ENCODE measurements at regions not wholly inside any gene's neighbourhood (a gene's known extent, or its start where the extent isn't known, plus 50 kb on each side); places are given as distances from the start of the nearest gene placed in this dataset.

DNA sequence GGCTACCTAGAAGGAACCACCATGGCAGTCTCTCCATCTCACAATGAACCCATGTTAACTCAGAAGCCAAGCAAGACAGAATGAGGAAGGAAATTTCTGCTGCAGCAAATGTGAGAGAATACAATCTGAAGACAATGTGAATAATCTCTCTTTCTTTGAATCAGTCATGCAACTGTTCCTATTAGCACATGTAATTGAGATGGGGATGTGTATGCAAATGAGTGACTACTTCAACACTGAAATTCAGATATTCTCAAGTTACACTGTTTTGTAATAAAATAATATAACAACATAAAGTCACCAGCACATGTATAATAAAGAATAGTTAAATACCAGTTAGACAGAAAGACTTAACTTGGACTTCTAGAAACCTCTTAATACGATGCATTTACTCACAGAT, 1200.6 kb upstream of the PIK3C3 start:
- H3F3A ChIP-seq (ENCODE audit: insufficient read depth, low read length) = no peaks in the 10 kb centered on the region
- H3K27ac ChIP-seq (ENCODE audit: low read depth, low read length, poor library complexity, severe bottlenecking) = no peak overlapping the region
- H3K4me1 ChIP-seq (ENCODE audit: insufficient read depth, low read length, severe bottlenecking) = no peaks in the 10 kb centered on the region
- no peak overlapping the region for H3K9ac ChIP-seq (ENCODE audit: low read length)
- no peak overlapping the region for H3K4me2 ChIP-seq (ENCODE audit: low read length)
- no peaks in the 10 kb centered on the region for H3K9me2 ChIP-seq (ENCODE audit: low read depth, low read length)
- no peak for TF ChIP-seq EZH2 (IDR thresholded peaks at IDR 0.05; ENCODE audit: borderline replicate concordance, low read length)
- TF ChIP-seq, protein P1, sequence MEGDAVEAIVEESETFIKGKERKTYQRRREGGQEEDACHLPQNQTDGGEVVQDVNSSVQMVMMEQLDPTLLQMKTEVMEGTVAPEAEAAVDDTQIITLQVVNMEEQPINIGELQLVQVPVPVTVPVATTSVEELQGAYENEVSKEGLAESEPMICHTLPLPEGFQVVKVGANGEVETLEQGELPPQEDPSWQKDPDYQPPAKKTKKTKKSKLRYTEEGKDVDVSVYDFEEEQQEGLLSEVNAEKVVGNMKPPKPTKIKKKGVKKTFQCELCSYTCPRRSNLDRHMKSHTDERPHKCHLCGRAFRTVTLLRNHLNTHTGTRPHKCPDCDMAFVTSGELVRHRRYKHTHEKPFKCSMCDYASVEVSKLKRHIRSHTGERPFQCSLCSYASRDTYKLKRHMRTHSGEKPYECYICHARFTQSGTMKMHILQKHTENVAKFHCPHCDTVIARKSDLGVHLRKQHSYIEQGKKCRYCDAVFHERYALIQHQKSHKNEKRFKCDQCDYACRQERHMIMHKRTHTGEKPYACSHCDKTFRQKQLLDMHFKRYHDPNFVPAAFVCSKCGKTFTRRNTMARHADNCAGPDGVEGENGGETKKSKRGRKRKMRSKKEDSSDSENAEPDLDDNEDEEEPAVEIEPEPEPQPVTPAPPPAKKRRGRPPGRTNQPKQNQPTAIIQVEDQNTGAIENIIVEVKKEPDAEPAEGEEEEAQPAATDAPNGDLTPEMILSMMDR (IDR thresholded peaks at IDR 0.05; ENCODE audit: low read length) = no peak
- no peaks in the 10 kb centered on the region for H3K79me2 ChIP-seq (ENCODE audit: insufficient read depth, low read length)
- H3K9me3 ChIP-seq (ENCODE audit: low read length) = no peaks in the 10 kb centered on the region
- H3K27me3 ChIP-seq (ENCODE audit: insufficient read depth, low read length) = no peaks in the 10 kb centered on the region
- H2AFZ ChIP-seq (ENCODE audit: low read length) = no peak overlapping the region
- no peak overlapping the region for H3K4me3 ChIP-seq (ENCODE audit: low read depth, low read length, poor library complexity, severe bottlenecking)
- H4K20me1 ChIP-seq (ENCODE audit: insufficient read depth, low read length) = no peaks in the 10 kb centered on the region
- H3K36me3 ChIP-seq (ENCODE audit: insufficient read depth, low read length) = no peaks in the 10 kb centered on the region

DNA sequence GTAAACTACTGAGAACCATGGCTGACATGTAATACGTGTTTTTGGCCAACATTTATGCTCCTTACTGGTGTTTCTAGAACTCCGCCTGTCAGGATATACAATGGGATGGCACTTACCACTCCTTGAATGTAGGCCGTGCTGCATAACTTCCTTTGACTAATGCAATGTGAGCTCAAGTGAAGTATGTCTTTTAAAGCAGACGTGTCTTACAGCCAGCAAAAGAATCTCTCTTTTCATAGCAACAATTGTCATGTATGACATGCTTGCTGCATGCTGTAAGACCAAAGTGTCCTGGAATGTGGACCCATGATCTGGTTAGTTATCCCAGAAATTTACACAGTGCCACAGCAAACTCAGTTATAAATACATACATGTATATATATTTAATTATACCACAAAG, 1202.7 kb upstream of the PIK3C3 start:
- Histone ChIP-seq H3K4me3 (ENCODE audit: low read depth, low read length, poor library complexity, severe bottlenecking) (no peak overlapping the region), H3K4me2 (ENCODE audit: low read length) (no peak overlapping the region), H3K9me3 (ENCODE audit: low read length) (no peaks in the 10 kb centered on the region), H3K9ac (ENCODE audit: low read length) (no peak overlapping the region), H4K20me1 (ENCODE audit: insufficient read depth, low read length) (no peaks in the 10 kb centered on the region), H3K4me1 (ENCODE audit: insufficient read depth, low read length, severe bottlenecking) (no peaks in the 10 kb centered on the region), H3K9me2 (ENCODE audit: low read depth, low read length) (no peaks in the 10 kb centered on the region), H3K79me2 (ENCODE audit: insufficient read depth, low read length) (no peaks in the 10 kb centered on the region), H2AFZ (ENCODE audit: low read length) (no peak overlapping the region), H3K36me3 (ENCODE audit: insufficient read depth, low read length) (no peaks in the 10 kb centered on the region), H3K27me3 (ENCODE audit: insufficient read depth, low read length) (no peaks in the 10 kb centered on the region), H3K27ac (ENCODE audit: low read depth, low read length, poor library complexity, severe bottlenecking) (no peak overlapping the region), H3F3A (ENCODE audit: insufficient read depth, low read length) (no peaks in the 10 kb centered on the region)
- TF ChIP-seq, protein P1 (IDR thresholded peaks at IDR 0.05; ENCODE audit: low read length) = no peak
- TF ChIP-seq EZH2 (IDR thresholded peaks at IDR 0.05; ENCODE audit: borderline replicate concordance, low read length) = no peak

DNA sequence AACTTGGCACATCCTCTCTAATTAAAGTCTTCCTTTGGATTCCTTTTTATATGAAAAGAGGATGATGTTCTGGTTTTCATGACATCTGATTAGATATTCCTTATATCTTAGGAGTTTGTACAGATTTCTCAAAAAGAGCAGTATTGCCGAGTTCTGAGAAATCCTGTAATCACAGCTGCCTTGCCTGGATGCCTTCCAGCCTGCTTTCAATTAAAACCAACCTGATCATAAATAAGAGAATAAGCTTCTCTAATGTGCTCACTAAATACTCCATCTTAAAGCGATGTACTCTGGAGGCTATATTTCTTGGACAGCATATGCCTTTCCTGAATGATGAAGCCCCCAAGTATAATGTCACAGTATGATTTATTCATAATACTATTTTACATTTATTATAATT, 1203.8 kb upstream of the PIK3C3 start:
- Histone ChIP-seq H3K4me1 (ENCODE audit: insufficient read depth, low read length, severe bottlenecking) (no peaks in the 10 kb centered on the region), H3K9me3 (ENCODE audit: low read length) (no peaks in the 10 kb centered on the region), H4K20me1 (ENCODE audit: insufficient read depth, low read length) (no peaks in the 10 kb centered on the region), H3K4me2 (ENCODE audit: low read length) (no peak overlapping the region), H2AFZ (ENCODE audit: low read length) (no peak overlapping the region), H3K9ac (ENCODE audit: low read length) (no peak overlapping the region), H3K36me3 (ENCODE audit: insufficient read depth, low read length) (no peaks in the 10 kb centered on the region), H3K4me3 (ENCODE audit: low read depth, low read length, poor library complexity, severe bottlenecking) (no peak overlapping the region), H3K79me2 (ENCODE audit: insufficient read depth, low read length) (no peaks in the 10 kb centered on the region), H3K9me2 (ENCODE audit: low read depth, low read length) (no peaks in the 10 kb centered on the region), H3K27me3 (ENCODE audit: insufficient read depth, low read length) (no peaks in the 10 kb centered on the region), H3F3A (ENCODE audit: insufficient read depth, low read length) (no peaks in the 10 kb centered on the region), H3K27ac (ENCODE audit: low read depth, low read length, poor library complexity, severe bottlenecking) (no peak overlapping the region)
- no peak for TF ChIP-seq EZH2 (IDR thresholded peaks at IDR 0.05; ENCODE audit: borderline replicate concordance, low read length)
- TF ChIP-seq, protein P1 (IDR thresholded peaks at IDR 0.05; ENCODE audit: low read length) = no peak
